ENCODE measurements at regions not wholly inside any gene's neighbourhood (a gene's known extent, or its start where the extent isn't known, plus 50 kb on each side); places are given as distances from the start of the nearest gene placed in this dataset.
"Not testable (repeated sequence)": the region's sequence is repeated elsewhere in the genome, so short reads cannot be mapped to it uniquely, and the experiment has no call there.

DNA sequence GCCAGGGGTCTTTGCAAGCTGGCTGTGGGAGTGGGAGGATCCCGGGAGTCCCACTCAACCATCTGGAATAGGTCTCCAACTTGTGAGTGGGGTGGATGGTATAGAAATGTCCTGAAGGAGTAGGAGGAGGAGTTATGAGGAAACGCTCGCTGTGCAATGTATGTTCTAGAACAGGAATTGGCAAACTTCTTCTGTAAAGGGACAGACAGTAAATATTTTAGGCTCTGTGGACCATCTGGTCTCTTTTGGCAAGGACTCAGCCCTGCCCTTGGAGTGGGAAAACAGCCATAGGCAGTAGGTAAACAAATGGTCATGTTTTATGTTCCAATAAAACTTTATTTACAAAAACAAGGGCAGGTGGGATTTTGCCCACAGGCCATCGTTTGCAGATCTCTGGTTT, 149.2 kb downstream of the NPIPB5 start:
- no peak for DNase-seq

DNA sequence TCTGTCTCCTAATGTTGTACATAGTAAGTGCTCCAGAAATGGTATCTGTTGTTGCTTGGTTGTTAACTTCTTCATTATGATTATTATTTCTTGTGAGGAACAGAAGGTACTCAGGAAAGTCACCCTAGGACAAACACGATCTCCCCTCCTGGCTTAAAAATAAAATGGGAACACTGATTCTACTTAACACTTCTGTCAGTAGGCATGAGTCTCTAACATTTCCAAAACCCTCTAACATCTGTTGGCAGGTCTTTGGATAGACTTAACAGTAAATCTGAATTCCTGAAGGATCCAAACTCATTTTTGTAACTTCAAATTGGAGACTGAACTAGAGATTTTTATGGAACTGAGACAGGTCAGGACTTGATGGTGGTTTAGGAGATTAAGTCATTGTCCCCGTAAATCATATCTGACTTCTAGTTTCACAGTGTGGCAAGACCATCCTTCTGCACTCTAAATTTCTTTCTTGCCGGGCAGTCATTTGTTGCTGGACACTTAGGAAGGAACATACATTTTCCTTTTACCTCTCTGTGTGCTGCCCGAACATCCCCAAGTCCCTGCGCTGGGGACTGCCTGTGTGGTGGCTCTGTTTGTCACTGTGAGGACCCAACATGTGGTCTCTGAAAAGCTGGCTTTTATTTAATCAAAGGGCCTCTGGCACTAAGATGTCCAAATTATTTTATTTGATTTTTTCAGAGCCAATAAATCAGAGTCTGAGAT, 149.9 kb downstream of the NPIPB5 start:
- DNase-seq, result no peak

DNA sequence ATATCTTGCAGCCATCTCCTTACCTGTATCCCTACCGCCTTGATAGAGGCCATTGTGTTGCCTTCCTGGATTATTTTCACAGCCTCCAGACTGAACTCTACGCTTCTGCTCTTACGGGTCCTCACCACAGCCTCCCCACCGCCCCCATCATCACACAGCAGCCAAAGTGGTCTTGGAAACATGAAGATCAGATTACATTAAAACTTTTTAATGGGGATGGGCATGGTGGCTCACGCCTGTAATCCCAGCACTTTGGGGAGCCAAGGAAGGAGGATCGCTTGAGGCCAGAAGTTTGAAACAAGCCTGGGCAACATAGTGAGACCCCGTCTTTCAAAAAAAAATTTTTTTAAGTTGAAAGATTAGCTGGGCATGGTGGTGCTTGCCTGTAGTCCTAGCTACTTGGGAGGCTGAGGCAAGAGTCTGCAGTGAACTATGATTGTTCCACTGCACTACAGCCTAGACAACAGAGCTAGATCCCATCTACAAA, 150.5 kb downstream of the NPIPB5 start:
- no peak for DNase-seq

DNA sequence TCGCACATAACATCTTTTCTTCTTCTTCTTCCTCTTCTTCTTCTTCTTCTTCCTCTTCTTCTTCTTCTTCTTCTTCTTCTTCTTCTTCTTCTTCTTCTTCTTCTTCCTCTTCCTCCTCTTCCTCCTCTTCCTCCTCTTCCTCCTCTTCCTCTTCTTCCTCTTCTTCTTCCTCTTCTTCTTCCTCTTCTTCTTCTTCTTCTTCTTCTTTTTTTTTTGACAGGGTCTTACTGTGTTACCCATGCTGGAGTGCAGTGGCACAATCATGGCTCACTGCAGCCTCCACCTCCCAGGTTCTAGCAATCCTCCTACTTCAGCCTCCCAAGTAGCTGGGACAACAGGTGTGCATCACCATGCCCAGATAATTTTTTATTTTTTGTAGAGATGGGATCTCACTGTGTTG, 151.0 kb upstream of the HS3ST2 start:
- DNase-seq, result not testable (repeated sequence)

DNA sequence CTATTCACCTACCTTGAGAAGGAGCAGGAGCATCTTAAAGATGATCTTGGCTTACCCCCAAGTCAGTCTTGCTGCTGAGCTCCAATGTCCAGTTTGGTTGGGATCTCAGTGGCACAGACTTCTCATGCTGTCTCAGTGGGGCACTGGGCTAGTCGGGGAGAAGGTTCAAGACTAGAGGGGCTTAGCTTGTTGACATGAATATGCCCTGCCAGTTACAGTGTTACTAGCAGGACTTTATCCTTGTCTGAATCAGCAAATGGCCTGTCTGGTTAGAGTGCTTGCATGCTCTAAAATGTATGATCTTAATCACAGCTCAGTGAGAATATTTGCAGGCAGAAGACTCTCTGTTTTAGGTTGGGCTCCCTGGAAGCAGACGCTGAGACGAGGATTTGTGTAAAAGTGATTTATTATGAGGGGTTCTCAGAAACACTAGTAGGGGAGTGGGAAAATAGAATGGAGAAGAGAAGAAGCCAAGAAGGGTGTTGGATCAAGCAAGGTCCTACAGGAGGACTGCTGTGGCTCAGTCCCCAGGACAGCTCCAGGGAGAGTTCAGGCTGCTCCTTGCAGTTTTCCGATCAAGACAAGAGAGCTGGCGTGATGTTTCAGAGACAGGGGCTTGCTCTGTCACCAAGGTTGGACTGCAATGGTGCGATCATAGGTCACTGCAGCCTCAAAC, 150.4 kb upstream of the HS3ST2 start:
- no peak for DNase-seq

DNA sequence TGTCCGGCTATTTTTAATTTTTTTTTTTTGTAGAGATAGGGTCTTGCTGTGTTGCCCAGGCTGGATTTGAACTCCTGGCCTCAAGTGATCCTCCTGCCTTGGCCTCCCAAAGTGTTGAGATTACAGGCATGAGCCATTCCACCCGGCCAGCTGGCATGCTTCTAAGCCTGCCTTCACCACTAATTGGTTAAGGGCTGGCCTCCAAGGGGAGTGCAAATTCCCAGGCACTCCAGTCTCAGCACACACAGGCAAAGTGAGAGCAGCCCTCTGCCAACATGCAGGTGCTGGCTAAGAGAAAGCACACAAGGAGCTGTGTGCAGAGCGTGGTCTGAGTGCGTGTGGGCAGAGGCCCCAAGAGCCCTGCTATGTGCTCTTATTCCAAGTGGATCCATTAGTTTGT, 149.8 kb upstream of the HS3ST2 start:
- DNase-seq, result no peak

DNA sequence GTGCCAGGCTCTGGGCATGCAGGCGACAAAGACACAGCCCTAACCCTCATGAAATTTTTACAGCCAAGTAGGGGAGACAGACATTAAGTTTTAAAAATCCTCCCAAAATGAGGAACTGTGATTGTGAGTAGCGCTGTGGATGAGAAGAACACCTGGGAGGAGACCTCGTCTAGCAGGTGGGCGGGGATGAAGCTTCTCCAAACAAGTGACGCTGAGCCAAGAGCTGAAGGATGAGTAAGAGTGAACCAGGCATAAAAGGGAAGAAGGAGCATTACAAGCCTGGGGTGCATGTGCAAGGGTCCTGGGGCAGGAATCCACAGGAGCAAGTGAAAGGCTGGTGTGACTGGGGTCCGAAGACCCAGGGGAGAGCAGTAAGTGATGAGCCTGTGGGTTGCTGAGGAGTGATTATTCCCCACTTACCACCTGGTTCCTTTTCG, 149.4 kb upstream of the HS3ST2 start:
- no peak for DNase-seq

DNA sequence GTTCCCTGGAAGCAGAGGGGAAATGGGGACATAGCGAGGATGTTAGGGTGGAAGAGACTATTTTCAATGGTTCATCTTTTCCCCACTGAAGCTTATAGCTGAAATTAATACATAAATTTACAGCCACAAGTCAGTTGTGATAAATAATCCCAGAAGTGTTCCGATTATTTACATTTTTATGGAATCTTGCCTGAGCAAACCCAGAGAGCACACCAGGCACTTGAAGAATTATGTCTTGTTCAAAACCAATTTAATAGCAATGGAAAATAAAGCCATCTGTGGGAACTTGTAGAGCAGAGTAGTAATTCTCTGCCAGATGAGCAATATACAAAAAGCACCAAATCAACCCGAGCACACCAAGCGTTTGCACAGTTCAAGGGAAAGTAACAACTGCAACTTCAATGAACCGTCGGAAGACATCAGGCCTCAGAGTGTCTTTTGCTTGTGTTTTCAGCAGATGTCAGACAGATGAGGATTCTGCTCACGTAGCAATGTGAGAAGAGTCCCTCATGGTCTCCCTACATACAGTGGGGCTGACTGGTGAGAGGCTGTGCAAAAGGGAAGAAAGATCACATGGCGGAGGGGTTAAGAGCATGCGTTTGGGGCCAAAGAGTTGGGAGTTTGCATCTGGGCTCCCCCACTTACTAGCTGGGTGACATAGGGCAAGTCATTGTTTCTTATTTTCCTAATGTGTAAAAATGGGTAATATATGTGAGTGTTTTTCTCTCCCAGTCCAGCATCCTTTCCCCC, 148.7 kb upstream of the HS3ST2 start:
- DNase-seq, result no peak

DNA sequence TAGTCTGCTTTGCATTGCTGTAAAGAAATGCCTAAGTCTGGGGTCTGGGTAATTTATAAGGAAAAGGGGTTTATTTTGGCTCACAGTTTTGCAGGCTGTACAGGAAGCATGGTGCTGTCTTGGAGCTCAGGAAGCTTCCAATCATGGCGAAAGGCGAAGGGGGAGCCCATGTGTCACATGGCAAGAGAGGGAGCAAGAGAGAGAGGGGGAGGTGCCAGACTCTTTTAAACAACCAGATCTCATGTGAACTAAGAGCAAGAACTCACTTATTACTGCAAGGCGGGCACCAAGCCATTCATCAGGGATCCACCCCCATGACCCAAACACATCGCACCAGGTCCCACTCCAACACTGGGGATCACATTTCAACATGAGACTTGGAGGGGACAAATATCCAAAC, 148.2 kb upstream of the HS3ST2 start:
- no peak for DNase-seq

DNA sequence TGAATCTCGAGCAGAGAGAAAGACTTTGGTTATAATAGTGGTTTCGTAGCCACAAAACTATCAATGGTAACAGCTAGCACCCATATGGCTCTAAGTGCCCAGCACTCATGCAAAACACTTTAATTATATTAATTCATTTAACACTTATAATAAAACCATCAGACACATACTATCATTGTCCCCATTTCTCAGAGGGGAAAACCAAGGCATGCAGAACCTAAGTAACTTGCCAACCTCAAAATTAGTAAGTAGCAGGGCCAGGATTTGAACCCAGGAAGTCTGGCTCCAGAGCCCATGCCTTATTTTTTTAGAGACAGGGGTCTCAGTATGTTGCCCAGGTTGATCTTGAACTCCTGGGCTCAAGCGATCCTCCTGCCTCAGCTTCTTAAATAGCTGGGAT, 145.6 kb upstream of the HS3ST2 start:
- no peak for DNase-seq

DNA sequence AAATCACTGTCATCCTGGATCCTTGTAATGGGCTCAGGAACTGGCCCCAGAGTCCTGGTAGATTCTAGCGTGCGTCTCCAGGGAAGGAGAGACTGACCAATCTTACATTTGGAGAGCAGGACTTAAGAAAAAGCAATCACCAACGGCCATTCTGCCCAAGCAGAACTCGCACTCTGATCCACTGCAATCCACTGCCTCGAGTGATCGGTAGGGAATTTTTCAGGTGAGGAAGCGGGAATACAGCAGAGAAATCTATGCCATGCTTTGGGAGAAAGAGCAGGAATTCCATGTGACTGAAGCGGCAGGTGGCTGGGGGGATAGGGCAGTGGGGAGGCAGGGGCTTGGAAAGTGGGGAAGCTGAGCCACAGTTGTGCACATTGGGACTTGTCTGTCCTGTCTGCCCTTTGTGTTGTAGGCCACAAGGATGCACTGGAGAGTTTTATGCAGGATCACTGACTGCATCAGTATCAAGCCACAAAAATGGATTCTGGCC, 143.9 kb upstream of the HS3ST2 start:
- DNase-seq, result no peak

DNA sequence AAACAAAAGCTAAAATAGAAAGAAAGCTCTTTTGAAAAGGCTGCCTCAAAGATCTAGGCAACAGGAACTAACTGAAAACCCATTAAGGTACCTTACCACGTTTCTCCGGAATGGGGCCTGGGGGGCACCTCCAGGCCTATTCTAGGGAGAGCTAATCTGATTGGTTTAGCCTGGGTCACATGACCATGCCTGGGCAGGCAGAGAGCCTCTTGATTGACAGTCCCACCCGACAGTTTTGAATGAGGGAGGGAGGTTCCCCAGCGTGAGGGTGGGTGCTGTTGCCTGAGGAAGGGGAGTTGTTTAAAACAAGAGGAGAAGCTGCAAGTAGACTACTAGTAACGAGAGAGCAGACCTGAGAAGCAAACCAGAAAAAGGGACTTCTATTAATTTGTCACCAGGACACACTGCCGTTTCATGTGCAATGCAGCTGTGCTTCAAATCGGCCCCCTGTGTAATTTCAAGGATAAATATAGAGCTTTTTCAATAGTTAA, 143.4 kb upstream of the HS3ST2 start:
- no peak for DNase-seq

DNA sequence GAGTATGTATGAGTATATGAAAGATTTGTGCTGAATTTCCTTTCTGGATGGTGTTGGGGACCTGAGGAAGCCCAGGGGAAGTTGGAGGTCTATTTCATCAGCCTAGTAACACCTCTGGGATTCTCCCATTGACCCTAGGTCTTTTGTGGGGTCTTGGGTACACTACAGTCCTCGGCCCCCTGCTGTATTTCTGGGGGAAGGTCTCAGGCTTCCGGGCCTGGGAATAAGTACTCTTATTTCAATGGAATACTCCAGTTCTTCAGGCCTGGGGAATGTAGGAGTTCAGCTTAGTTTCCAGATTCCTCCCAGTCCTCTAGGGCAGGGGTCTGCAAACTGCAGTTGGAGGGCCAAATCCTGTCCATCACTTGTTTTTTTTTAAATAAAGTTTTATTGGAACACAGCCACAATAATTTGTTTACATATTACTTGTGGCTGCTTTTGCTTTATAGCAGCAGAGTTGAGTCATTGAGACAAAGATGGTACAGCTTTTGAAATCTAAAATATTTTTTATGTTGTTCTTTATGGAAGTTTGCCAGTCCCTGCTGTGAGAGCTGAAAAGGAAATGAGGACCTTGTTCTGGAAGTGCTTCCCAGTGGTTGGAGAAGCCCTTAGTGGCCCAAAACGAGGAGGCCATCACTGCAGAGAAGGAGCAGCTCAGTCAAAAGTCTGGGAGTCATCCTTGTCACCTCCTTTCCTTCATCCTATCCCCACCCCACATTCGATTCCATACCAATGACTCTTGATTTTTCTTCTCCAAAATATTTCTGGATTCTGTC, 142.5 kb upstream of the HS3ST2 start:
- DNase-seq, result no peak

DNA sequence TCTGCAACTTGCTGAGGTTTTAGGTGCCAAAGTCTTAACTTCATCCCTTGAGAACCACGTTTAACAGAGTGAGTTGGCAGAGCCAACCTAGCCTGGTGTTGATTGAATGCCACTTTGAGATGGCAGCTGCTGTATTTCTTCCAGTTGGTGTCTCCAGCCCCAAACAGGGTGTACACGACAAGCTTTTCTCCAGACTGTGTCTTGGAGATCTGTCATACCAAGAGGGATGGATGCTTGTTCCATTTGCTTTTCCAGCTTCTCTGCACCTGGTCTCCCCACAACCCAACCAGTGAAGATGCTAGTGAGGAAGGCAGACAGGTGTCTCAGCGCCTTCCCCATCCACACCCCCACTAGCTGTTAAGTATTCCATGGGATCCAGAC, 141.1 kb upstream of the HS3ST2 start:
- DNase-seq, result no peak

DNA sequence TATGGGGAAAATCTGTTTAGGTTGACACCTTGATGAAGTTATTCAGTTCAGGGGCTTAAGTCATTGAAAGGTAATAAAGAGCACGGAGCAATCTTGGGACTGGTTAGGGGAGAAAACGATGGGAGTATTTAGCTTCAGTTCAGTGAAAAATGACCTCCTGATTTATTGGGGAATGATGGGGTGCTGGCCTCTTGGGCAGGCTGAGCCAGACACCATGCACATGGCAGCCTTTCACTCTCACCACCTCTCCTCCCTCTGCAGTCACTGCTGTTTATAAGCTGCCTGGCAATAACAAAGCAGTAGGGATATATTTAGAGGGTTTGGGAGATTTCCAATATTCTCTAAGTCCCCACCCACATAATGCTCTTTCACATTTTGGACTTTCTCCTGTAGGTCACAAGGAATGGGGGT, 140.5 kb upstream of the HS3ST2 start:
- DNase-seq, result no peak

DNA sequence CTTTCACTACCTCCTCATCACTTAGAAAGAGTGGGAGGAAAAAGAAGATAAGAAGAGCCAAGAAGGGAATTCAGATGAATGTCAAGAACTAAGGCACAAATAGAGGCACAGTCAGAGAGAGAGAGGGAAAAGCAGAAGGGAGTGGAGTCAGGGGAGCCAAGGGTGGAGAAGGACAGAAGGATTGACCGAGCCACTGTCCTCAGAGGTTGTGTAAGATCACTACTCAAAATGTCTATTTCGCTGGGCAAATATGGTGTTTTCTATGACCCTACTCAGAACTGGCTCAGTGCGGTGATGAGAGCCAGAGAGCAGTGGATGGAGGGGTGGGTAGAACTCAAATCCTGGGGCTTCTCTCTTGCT, 139.2 kb upstream of the HS3ST2 start:
- no peak for DNase-seq

DNA sequence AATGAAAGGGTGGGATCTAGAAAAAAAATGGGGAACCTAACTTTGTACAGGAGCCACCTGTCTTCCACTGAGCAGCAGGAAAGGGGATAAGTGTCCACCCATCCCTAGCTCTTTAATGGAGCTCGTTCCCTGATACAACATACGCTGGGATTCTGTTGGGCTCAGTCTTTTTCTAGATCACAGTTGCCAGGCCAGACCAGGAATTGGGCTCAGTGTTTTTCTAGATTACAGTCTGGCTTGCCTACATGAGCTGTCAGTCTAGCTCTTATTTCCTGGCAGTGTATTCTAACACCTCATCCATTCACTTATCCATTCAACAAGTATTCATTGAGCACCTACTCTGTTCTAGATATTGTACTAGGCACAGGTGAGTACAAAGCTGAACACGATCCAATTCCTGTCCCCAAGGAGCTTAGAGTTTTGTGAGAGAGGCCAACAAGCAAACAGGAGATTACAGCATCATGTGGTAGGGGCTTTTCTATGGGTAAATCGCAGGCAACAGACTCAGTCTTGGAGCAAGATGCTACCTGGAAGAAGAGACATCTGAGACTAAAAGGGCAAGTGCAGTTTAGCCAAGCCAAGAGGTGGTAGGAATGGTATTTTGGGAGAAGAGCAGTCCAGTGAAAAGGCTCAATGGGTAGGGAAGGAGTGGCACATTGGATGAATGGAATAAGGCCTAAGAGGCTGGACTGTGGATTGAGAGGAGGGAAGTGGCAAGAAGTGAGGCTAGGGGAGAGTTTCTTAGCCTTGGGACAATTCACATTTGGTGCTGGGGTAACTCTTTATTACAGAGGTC, 138.0 kb upstream of the HS3ST2 start:
- DNase-seq, result no peak

DNA sequence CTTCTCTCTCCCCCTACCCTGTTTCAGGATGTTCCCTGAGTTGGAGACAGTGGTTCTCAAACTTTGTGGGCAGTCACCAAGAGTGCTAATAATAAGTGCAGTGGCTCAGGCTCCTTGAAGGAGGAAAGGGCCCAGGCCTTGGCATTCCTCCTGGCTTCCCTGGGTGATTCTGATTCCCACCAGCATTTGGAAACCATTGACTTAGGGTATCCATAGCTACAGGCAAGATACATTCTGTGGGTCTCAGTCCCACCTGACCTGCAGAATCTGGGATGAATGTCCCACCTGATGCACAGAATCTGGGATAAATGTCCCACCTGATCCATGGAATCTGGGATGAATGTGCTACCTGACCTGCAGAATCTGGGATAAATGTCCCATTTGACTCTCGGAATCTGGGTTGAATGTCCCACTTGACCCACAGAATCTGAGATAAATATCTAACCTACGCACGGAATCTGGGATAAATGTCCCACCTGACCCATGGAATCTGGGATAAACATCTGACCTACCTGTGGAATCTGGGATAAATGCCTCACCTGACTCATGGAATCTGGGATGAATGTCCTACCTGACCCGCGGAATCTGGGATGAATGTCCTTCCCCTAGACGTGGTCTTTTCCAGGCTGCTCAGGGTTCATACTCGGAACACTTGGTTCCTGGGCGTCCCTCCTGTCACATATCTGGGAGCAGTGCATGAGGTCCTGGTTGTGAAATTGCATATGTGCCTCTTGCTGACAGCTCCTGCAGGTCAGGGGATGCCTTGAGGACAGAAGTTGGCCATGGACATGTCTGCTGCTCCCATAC, 136.7 kb upstream of the HS3ST2 start:
- no peak for DNase-seq

DNA sequence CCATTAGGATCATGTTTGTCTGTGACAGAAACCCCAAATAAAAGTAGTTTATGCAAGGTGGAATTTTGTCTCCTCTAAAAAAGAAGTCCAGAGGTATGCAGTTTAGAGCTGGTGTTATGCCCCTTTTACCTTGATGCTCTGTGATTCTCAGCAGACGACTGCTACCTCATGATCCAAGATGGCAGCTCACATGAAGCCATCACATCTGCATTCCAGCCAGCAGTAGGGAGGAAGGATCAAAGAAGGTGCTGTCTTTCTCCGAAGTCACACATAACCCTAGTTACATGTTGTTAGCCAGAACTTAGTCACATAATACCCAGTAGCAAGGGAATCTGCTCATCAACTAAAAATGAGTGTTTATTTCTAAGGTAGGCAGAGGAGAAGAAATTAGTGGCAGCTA, 135.7 kb upstream of the HS3ST2 start:
- DNase-seq, result no peak

DNA sequence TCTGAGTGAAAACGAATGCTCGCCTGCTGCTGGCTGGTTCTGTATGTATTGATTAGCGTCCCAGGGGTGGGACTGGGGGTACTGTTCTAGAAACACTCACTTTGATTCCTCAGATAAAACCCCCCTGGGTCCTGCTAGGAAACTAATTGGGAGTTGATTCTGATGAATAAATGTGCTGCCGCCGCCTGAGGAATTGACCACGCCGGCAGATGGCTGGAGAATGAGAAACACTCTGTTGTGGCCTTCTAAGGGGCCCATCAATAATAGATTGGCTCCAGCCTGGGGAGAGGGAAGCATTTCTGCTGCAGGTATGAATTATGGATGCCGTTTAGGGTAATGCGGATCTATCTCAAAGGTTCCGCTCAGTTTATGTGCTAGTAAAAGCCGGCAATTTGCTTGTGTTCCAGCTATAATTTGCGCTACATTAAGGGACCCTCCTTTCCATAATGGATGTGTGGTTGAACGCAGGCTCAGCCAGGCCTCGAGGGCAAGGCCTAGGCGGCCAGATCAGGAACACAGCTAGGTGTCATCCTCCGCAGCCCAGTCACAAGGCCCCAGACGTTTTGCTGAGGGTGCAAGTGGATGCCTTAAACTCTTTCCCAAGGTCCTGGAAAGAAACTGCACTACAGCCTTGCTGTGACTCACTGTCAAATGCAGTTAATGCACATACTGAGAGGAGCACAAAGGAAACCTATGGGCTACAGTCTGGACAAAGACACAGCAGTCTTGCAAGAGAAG, 132.2 kb upstream of the HS3ST2 start:
- DNase-seq, result no peak
